SU-DHL-6 (cell line): ENCODE measurements at regions not wholly inside any gene's neighbourhood (a gene's known extent, or its start where the extent isn't known, plus 50 kb on each side); places are given as distances from the start of the nearest gene placed in this dataset.

ENCODE experiments used
- EZH2phosphoT487 ChIP-seq: fragments of 200-600 bp; sonication (generic), shearing (Covaris generic); conservative IDR thresholded peaks from 2 replicates; pipeline ENCODE4 v1.6.1; 2018; ENCODE audit warnings: mild to moderate bottlenecking, antibody characterized with exemption, low read length, moderate library complexity, mixed read lengths
- TF ChIP-seq, protein P1 (sequence below): fragments of 200-600 bp; sonication (generic); IDR thresholded peaks from one replicate; pipeline ENCODE4 v1.5.1; 2017; ENCODE audit warnings: antibody characterized with exemption, mild to moderate bottlenecking, low read length, moderate library complexity; ENCODE audit not compliant: insufficient read depth, poor library complexity, severe bottlenecking

DNA sequence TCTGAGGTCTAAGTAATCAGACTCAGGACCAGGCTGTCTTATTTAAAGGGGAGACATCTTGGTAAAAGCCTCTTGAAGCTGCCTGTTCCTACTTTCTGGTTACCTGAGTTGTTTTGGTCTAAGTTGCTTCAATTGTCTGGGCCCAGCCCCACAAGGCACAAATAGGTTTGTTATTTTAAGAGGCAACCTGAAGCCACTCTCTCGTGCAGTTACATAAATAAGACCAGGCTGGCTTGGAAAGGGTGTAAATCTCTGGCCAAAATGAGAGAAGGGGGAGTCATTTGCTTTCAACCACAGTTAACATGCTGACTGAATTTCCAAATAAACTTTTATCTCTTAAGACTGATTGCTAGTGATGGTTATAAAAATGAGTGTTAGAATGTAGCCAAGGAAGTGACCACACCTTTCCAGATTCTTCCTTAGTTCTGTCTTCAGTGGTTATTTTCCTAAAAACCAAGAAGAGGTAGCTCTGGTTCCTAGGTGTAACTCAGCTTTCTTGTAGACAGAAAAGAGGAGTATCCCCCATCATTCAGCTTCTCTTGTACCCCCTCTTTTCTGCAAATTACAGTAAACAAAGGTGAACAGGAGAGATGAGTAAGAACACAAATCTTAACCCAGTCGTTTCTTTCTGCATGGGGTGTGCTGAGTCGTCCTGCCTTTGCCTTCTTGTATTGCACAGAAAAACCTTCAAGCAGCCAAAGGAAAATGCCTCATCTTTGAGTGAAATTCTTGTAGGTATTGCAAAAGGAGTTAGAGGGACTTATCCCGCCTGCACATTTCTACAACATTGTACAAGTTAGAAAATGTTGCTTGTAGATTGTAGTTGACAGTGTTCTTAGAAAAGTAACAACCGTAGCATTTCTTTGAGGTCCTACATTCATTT is 161.5 kb upstream of the NT5C1B start:
- TF ChIP-seq, protein P1, sequence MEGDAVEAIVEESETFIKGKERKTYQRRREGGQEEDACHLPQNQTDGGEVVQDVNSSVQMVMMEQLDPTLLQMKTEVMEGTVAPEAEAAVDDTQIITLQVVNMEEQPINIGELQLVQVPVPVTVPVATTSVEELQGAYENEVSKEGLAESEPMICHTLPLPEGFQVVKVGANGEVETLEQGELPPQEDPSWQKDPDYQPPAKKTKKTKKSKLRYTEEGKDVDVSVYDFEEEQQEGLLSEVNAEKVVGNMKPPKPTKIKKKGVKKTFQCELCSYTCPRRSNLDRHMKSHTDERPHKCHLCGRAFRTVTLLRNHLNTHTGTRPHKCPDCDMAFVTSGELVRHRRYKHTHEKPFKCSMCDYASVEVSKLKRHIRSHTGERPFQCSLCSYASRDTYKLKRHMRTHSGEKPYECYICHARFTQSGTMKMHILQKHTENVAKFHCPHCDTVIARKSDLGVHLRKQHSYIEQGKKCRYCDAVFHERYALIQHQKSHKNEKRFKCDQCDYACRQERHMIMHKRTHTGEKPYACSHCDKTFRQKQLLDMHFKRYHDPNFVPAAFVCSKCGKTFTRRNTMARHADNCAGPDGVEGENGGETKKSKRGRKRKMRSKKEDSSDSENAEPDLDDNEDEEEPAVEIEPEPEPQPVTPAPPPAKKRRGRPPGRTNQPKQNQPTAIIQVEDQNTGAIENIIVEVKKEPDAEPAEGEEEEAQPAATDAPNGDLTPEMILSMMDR = no peak
- TF ChIP-seq EZH2phosphoT487 = no peak
